ENCODE measurements at regions not wholly inside any gene's neighbourhood (a gene's known extent, or its start where the extent isn't known, plus 50 kb on each side); places are given as distances from the start of the nearest gene placed in this dataset.
"Not testable (repeated sequence)": the region's sequence is repeated elsewhere in the genome, so short reads cannot be mapped to it uniquely, and the experiment has no call there.

- ATAC-seq: no peak
- H3K27ac Mint-ChIP-seq: no peak overlapping the region
- peaks cover 7% of the 10 kb centered on the region for H3K4me1 Mint-ChIP-seq
- H3K9me3 Mint-ChIP-seq: peaks cover 5% of the 10 kb centered on the region
- no peak overlapping the region for H3K4me3 Mint-ChIP-seq
- H3K36me3 Mint-ChIP-seq: no peaks in the 10 kb centered on the region
- H3K27me3 Mint-ChIP-seq: peaks cover 27% of the 10 kb centered on the region
Observed at GRCh38 chr3:87673132-87673531, 385.7 kb downstream of the CGGBP1 start.

GRCh38 chr3:87654184-87654583 is 377.8 kb upstream of the POU1F1 start:
- Mint-ChIP-seq H3K27ac (no peak overlapping the region), H3K27me3 (no peaks in the 10 kb centered on the region), H3K36me3 (no peaks in the 10 kb centered on the region), H3K4me3 (no peak overlapping the region), H3K9me3 (peaks cover 2% of the 10 kb centered on the region), H3K4me1 (no peaks in the 10 kb centered on the region)
- ATAC-seq: no peak

GRCh38 chr3:87653138-87653537 is 376.8 kb upstream of the POU1F1 start:
- H3K27ac Mint-ChIP-seq, ATAC-seq, H3K4me1 Mint-ChIP-seq, H3K27me3 Mint-ChIP-seq, H3K9me3 Mint-ChIP-seq, H3K36me3 Mint-ChIP-seq, H3K4me3 Mint-ChIP-seq: not testable (repeated sequence)

- Mint-ChIP-seq H3K27ac (no peak overlapping the region), H3K9me3 (peaks cover 6% of the 10 kb centered on the region), H3K4me3 (no peak overlapping the region), H3K36me3 (no peaks in the 10 kb centered on the region), H3K4me1 (no peaks in the 10 kb centered on the region), H3K27me3 (no peaks in the 10 kb centered on the region)
- no peak for ATAC-seq
Observed at GRCh38 chr3:87634426-87634825, 358.0 kb upstream of the POU1F1 start.

- ATAC-seq: no peak
- H3K36me3 Mint-ChIP-seq: no peaks in the 10 kb centered on the region
- H3K27ac Mint-ChIP-seq: no peak overlapping the region
- H3K9me3 Mint-ChIP-seq: no peaks in the 10 kb centered on the region
- H3K27me3 Mint-ChIP-seq: no peaks in the 10 kb centered on the region
- H3K4me3 Mint-ChIP-seq: no peak overlapping the region
- H3K4me1 Mint-ChIP-seq: no peaks in the 10 kb centered on the region
Observed at GRCh38 chr3:87627316-87627715, 350.9 kb upstream of the POU1F1 start.

GRCh38 chr3:87626546-87626945 is 350.2 kb upstream of the POU1F1 start:
- no peaks in the 10 kb centered on the region for H3K27me3 Mint-ChIP-seq
- no peaks in the 10 kb centered on the region for H3K9me3 Mint-ChIP-seq
- H3K27ac Mint-ChIP-seq: no peak overlapping the region
- ATAC-seq: no peak
- H3K4me1 Mint-ChIP-seq: no peaks in the 10 kb centered on the region
- no peaks in the 10 kb centered on the region for H3K36me3 Mint-ChIP-seq
- no peak overlapping the region for H3K4me3 Mint-ChIP-seq

GRCh38 chr3:87625876-87626275 is 349.5 kb upstream of the POU1F1 start:
- Mint-ChIP-seq H3K4me1 (no peaks in the 10 kb centered on the region), H3K27ac (no peak overlapping the region), H3K4me3 (no peak overlapping the region), H3K9me3 (no peaks in the 10 kb centered on the region), H3K27me3 (no peaks in the 10 kb centered on the region), H3K36me3 (no peaks in the 10 kb centered on the region)
- no peak for ATAC-seq

- H3K27ac Mint-ChIP-seq: no peak overlapping the region
- H3K9me3 Mint-ChIP-seq: no peaks in the 10 kb centered on the region
- no peaks in the 10 kb centered on the region for H3K27me3 Mint-ChIP-seq
- H3K4me3 Mint-ChIP-seq: no peak overlapping the region
- H3K4me1 Mint-ChIP-seq: no peaks in the 10 kb centered on the region
- no peaks in the 10 kb centered on the region for H3K36me3 Mint-ChIP-seq
- no peak for ATAC-seq
Observed at GRCh38 chr3:87624860-87625259, 348.5 kb upstream of the POU1F1 start.

- Mint-ChIP-seq H3K36me3 (no peaks in the 10 kb centered on the region), H3K4me1 (no peaks in the 10 kb centered on the region), H3K27me3 (no peaks in the 10 kb centered on the region), H3K4me3 (no peak overlapping the region), H3K27ac (no peak overlapping the region), H3K9me3 (peaks cover 1% of the 10 kb centered on the region)
- ATAC-seq: no peak
Observed at GRCh38 chr3:87621667-87622066, 345.3 kb upstream of the POU1F1 start.

- H3K4me3 Mint-ChIP-seq: no peak overlapping the region
- no peaks in the 10 kb centered on the region for H3K36me3 Mint-ChIP-seq
- H3K27ac Mint-ChIP-seq: no peak overlapping the region
- no peak for ATAC-seq
- peaks cover 18% of the 10 kb centered on the region for H3K9me3 Mint-ChIP-seq
- H3K4me1 Mint-ChIP-seq: no peaks in the 10 kb centered on the region
- H3K27me3 Mint-ChIP-seq: no peaks in the 10 kb centered on the region
Observed at GRCh38 chr3:87615506-87615905, 339.1 kb upstream of the POU1F1 start.

GRCh38 chr3:87614998-87615397 is 338.6 kb upstream of the POU1F1 start:
- no peaks in the 10 kb centered on the region for H3K27me3 Mint-ChIP-seq
- no peak overlapping the region for H3K4me3 Mint-ChIP-seq
- no peak for ATAC-seq
- H3K9me3 Mint-ChIP-seq: peaks cover 18% of the 10 kb centered on the region
- no peaks in the 10 kb centered on the region for H3K36me3 Mint-ChIP-seq
- H3K27ac Mint-ChIP-seq: no peak overlapping the region
- no peaks in the 10 kb centered on the region for H3K4me1 Mint-ChIP-seq

- H3K4me1 Mint-ChIP-seq: no peaks in the 10 kb centered on the region
Observed at GRCh38 chr3:87607234-87607633, 330.9 kb upstream of the POU1F1 start.

GRCh38 chr3:87595798-87596197 is 319.4 kb upstream of the POU1F1 start:
- H3K36me3 Mint-ChIP-seq: no peaks in the 10 kb centered on the region
- no peak overlapping the region for H3K27ac Mint-ChIP-seq
- no peaks in the 10 kb centered on the region for H3K27me3 Mint-ChIP-seq
- no peak overlapping the region for H3K4me3 Mint-ChIP-seq
- no peak for ATAC-seq
- H3K4me1 Mint-ChIP-seq: no peaks in the 10 kb centered on the region
- H3K9me3 Mint-ChIP-seq: peaks cover 13% of the 10 kb centered on the region

More at GRCh38 chr3:87607234-87607633, 330.9 kb upstream of the POU1F1 start:
- no peaks in the 10 kb centered on the region for H3K36me3 Mint-ChIP-seq
- H3K9me3 Mint-ChIP-seq: peaks cover 6% of the 10 kb centered on the region
- no peak overlapping the region for H3K27ac Mint-ChIP-seq
- ATAC-seq: no peak
- no peaks in the 10 kb centered on the region for H3K27me3 Mint-ChIP-seq
- no peak overlapping the region for H3K4me3 Mint-ChIP-seq

- Mint-ChIP-seq H3K4me1 (no peaks in the 10 kb centered on the region), H3K36me3 (no peaks in the 10 kb centered on the region), H3K9me3 (peaks cover 5% of the 10 kb centered on the region), H3K27ac (no peak overlapping the region), H3K4me3 (no peak overlapping the region), H3K27me3 (no peaks in the 10 kb centered on the region)
- ATAC-seq: no peak
Observed at GRCh38 chr3:87581240-87581639, 304.9 kb upstream of the POU1F1 start.

GRCh38 chr3:87576752-87577151 is 300.4 kb upstream of the POU1F1 start:
- no peak overlapping the region for H3K4me3 Mint-ChIP-seq
- no peaks in the 10 kb centered on the region for H3K36me3 Mint-ChIP-seq
- ATAC-seq: no peak
- H3K27ac Mint-ChIP-seq: no peak overlapping the region
- H3K4me1 Mint-ChIP-seq: no peaks in the 10 kb centered on the region
- no peaks in the 10 kb centered on the region for H3K27me3 Mint-ChIP-seq
- H3K9me3 Mint-ChIP-seq: no peaks in the 10 kb centered on the region

GRCh38 chr3:87575550-87575949 is 299.2 kb upstream of the POU1F1 start:
- Mint-ChIP-seq H3K9me3 (no peaks in the 10 kb centered on the region), H3K4me3 (no peak overlapping the region), H3K27me3 (no peaks in the 10 kb centered on the region), H3K4me1 (no peaks in the 10 kb centered on the region), H3K27ac (no peak overlapping the region), H3K36me3 (no peaks in the 10 kb centered on the region)
- no peak for ATAC-seq

- no peak overlapping the region for H3K27ac Mint-ChIP-seq
- H3K4me1 Mint-ChIP-seq: no peaks in the 10 kb centered on the region
- H3K9me3 Mint-ChIP-seq: no peaks in the 10 kb centered on the region
- H3K27me3 Mint-ChIP-seq: no peaks in the 10 kb centered on the region
- H3K4me3 Mint-ChIP-seq: no peak overlapping the region
- no peaks in the 10 kb centered on the region for H3K36me3 Mint-ChIP-seq
- no peak for ATAC-seq
Observed at GRCh38 chr3:87568331-87568730, 291.9 kb upstream of the POU1F1 start.
